ENCODE measurements at regions not wholly inside any gene's neighbourhood (a gene's known extent, or its start where the extent isn't known, plus 50 kb on each side); places are given as distances from the start of the nearest gene placed in this dataset.
"Not testable (repeated sequence)": the region's sequence is repeated elsewhere in the genome, so short reads cannot be mapped to it uniquely, and the experiment has no call there.

DNA sequence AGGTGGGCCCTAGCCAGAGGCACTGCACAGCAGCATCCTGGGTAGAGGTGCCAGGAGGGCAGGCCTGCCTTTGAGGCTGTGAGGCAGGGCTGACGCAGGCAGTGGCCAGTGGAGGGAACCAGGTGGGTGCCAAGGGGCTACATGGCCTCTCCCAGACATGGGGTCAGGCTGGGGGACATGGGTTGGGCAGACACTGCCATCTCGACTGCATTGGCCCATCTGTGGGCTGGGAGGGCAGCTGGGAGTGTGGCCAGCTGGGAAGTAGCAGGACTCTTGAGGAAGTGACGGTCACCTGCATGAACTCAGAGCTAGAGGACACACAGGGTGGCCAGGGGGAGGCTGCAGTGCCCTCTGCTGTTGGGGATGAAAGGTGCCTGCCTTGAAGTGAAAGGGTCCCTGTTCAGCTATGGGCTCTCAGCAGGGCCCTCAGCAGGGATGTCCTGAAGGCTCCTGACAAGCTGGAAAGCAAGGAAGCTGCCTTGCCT, 294.6 kb downstream of the CCDC74A start:
- H3K36me3 ChIP-seq (ENCODE audit: insufficient read depth, low read length); DNase-seq; H3K4me1 ChIP-seq (ENCODE audit: insufficient read depth, low read length); H3K9me3 ChIP-seq (ENCODE audit: control insufficient read depth in 1 of 2, insufficient read depth in 1 of 2, low read length in 2 of 2); H3K4me1 Mint-ChIP-seq (ENCODE audit: low read depth); ATAC-seq (ENCODE audit: poor library complexity); H3K27me3 ChIP-seq (ENCODE audit: control insufficient read depth in 1 of 2, insufficient read depth in 2 of 2, low read length in 2 of 2); POLR2A ChIA-PET; intact Hi-C loops (cut with DNase I, micrococcal nuclease); H3K4me3 ChIP-seq (ENCODE audit: low read length); H3K27me3 Mint-ChIP-seq; H3K36me3 Mint-ChIP-seq (ENCODE audit: low read depth); H3K27ac ChIP-seq (ENCODE audit: low read depth in 1 of 2, low read length in 2 of 2); H3K27ac Mint-ChIP-seq; H3K4me3 Mint-ChIP-seq; CTCF ChIA-PET; H3K9me3 Mint-ChIP-seq: not testable (repeated sequence)

- H3K27me3 Mint-ChIP-seq; H3K4me1 Mint-ChIP-seq (ENCODE audit: low read depth); H3K4me3 ChIP-seq (ENCODE audit: low read length); H3K36me3 Mint-ChIP-seq (ENCODE audit: low read depth); H3K27ac ChIP-seq (ENCODE audit: low read depth in 1 of 2, low read length in 2 of 2); H3K9me3 ChIP-seq (ENCODE audit: control insufficient read depth in 1 of 2, insufficient read depth in 1 of 2, low read length in 2 of 2); H3K9me3 Mint-ChIP-seq; H3K27ac Mint-ChIP-seq; ATAC-seq (ENCODE audit: poor library complexity); H3K36me3 ChIP-seq (ENCODE audit: insufficient read depth, low read length); DNase-seq; POLR2A ChIA-PET; H3K4me3 Mint-ChIP-seq; H3K27me3 ChIP-seq (ENCODE audit: control insufficient read depth in 1 of 2, insufficient read depth in 2 of 2, low read length in 2 of 2); intact Hi-C loops (cut with DNase I, micrococcal nuclease); CTCF ChIA-PET; H3K4me1 ChIP-seq (ENCODE audit: insufficient read depth, low read length): not testable (repeated sequence)
Observed at GRCh38 chr2:131823058-131823457, 295.4 kb downstream of the CCDC74A start.

DNA sequence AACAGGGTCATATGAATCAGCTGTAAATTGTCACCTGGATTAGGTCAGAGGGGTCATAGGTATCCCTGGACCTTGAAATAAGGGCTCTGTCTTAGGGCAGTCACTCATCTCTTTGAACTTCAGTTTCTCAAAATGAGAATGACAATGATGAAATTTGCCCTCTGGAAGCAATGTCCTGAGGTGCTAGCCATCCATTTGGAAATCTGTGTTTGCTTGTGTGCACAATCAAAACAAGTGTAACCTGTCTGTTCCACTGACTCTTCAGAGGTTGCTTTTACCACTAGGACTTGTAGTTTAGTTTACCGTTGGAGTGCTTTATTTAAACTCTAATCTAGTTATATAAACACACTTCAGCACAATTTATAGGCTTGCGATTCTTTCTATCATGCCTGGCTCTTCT, 297.3 kb downstream of the CCDC74A start:
- ATAC-seq (ENCODE audit: poor library complexity); H3K36me3 Mint-ChIP-seq (ENCODE audit: low read depth); H3K4me1 Mint-ChIP-seq (ENCODE audit: low read depth); H3K4me3 ChIP-seq (ENCODE audit: low read length); H3K36me3 ChIP-seq (ENCODE audit: insufficient read depth, low read length); H3K27ac ChIP-seq (ENCODE audit: low read depth in 1 of 2, low read length in 2 of 2); CTCF ChIA-PET; H3K27me3 Mint-ChIP-seq; H3K27me3 ChIP-seq (ENCODE audit: control insufficient read depth in 1 of 2, insufficient read depth in 2 of 2, low read length in 2 of 2); DNase-seq; intact Hi-C loops (cut with DNase I, micrococcal nuclease); H3K4me1 ChIP-seq (ENCODE audit: insufficient read depth, low read length); POLR2A ChIA-PET; H3K27ac Mint-ChIP-seq; H3K4me3 Mint-ChIP-seq; H3K9me3 Mint-ChIP-seq: not testable (repeated sequence)
- H3K9me3 ChIP-seq (ENCODE audit: control insufficient read depth in 1 of 2, insufficient read depth in 1 of 2, low read length in 2 of 2): peaks cover 0 to 17% of the 10 kb centered on the region in 2 experiments

DNA sequence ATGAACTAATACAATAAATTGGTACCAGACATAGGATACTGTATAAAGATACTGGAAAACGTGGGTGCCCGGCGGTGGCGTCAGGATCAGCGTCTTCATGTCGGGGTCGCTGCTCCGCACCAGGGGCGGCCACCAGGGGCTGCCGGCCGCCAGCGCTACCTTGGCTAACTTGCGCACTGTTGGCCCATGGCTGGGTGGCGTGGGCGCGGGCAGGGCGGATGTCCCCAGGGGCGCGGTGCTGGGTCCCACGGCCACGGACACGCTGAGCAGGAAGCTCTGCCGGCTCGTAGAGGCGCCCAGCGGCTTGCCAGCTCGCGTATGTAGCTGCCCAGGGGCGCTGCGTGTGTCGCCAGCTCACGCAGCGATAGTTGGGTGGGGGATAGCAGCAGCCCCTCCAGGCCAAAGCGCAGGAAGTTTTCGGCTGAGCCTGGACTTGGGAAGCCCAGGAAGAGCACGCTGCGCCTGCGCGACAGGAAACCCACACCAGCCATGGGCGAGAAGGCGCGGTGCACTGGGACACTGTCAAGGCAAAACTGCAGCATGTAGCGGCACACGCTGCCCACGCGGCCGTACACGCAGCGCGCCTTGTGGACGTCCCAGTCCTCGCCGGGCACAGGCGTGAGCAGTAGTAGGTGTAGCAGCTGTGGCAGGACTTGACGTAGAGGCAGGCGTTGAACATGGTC, 299.9 kb downstream of the CCDC74A start:
- Mint-ChIP-seq H3K9me3 (no peaks in the 10 kb centered on the region), H3K4me1 (ENCODE audit: low read depth) (no peaks in the 10 kb centered on the region), H3K36me3 (ENCODE audit: low read depth) (no peaks in the 10 kb centered on the region), H3K27ac (no peak overlapping the region), H3K27me3 (no peaks in the 10 kb centered on the region), H3K4me3 (no peak overlapping the region)
- intact Hi-C loops (cut with DNase I, micrococcal nuclease): no loop called here
- Histone ChIP-seq H3K36me3 (ENCODE audit: insufficient read depth, low read length) (no peaks in the 10 kb centered on the region), H3K27me3 (ENCODE audit: control insufficient read depth in 1 of 2, insufficient read depth in 2 of 2, low read length in 2 of 2) (no peaks in the 10 kb centered on the region), H3K9me3 (ENCODE audit: control insufficient read depth in 1 of 2, insufficient read depth in 1 of 2, low read length in 2 of 2) (peaks cover 0 to 23% of the 10 kb centered on the region in 2 experiments), H3K27ac (ENCODE audit: low read depth in 1 of 2, low read length in 2 of 2) (no peak overlapping the region), H3K4me1 (ENCODE audit: insufficient read depth, low read length) (no peaks in the 10 kb centered on the region), H3K4me3 (ENCODE audit: low read length) (no peak overlapping the region)
- POLR2A ChIA-PET: no interaction called here
- DNase-seq: no peak
- CTCF ChIA-PET: no interaction called here
- TF ChIP-seq CTCF (IDR thresholded peaks at IDR 0.05): no peak
- ATAC-seq (ENCODE audit: poor library complexity): no peak

Measured in CD4-positive, alpha-beta T cell (primary cell).